Right lobe of liver (tissue), 4 donors: ENCODE measurements at regions not wholly inside any gene's neighbourhood (a gene's known extent, or its start where the extent isn't known, plus 50 kb on each side); places are given as distances from the start of the nearest gene placed in this dataset.

Experiments
- CTCF ChIP-seq, 4 donors: fragments of 200-600 bp in 3 of 4; fragments of 450-650 bp in 1 of 4; IDR thresholded peaks; one replicate each; pipeline versions ENCODE4 v1.5.1 to v1.8.0; 2016 to 2022; ENCODE audit warnings: antibody characterized with exemption in 4 of 4, mild to moderate bottlenecking in 2 of 4
- POLR2A ChIP-seq: fragments of 450-650 bp; IDR thresholded peaks from one replicate; pipeline ENCODE4 v1.6.1; 2017; ENCODE audit warnings: antibody characterized with exemption, mild to moderate bottlenecking
- donor health status: DM: no; HTN: no; CAD: no.
- donor health status: DM: no; HTN: no; CAD: no.
- donor health status: DM: no; HTN: yes; CAD: no.

GRCh38 chr4:117971403-117971802, 62.9 kb upstream of the NDST3 start:
- TF ChIP-seq CTCF (IDR thresholded peaks at IDR 0.05), result no peak
- no peak for TF ChIP-seq POLR2A
